ENCODE measurements at regions not wholly inside any gene's neighbourhood (a gene's known extent, or its start where the extent isn't known, plus 50 kb on each side); places are given as distances from the start of the nearest gene placed in this dataset.
"Not testable (repeated sequence)": the region's sequence is repeated elsewhere in the genome, so short reads cannot be mapped to it uniquely, and the experiment has no call there.

- TF ChIP-seq EHF (CRISPR knock-in tag; IDR thresholded peaks at IDR 0.05); CHD4 (IDR thresholded peaks at IDR 0.05; ENCODE audit: borderline replicate concordance); ESRRA (IDR thresholded peaks at IDR 0.05; ENCODE audit: borderline replicate concordance, low read length); CTCF (IDR thresholded peaks at IDR 0.05); KDM1A (IDR thresholded peaks at IDR 0.05; ENCODE audit: low read depth); ZNF302 (CRISPR knock-in tag; IDR thresholded peaks at IDR 0.05); POLR2A (IDR thresholded peaks at IDR 0.05; ENCODE audit: low read length); MAX (IDR thresholded peaks at IDR 0.05); RAD21 (conservative IDR thresholded peaks at IDR 0.05 in 1 of 2, IDR thresholded peaks at IDR 0.05 in 1 of 2); REST (IDR thresholded peaks at IDR 0.05); CEBPB (IDR thresholded peaks at IDR 0.05): not testable (repeated sequence)
Observed at GRCh38 chr1:14279891-14280290, 318.6 kb upstream of the KAZN start.
